ENCODE measurements at regions not wholly inside any gene's neighbourhood (a gene's known extent, or its start where the extent isn't known, plus 50 kb on each side); places are given as distances from the start of the nearest gene placed in this dataset.

- ATAC-seq, result no peak
- Histone ChIP-seq H3K4me1 (ENCODE audit: control insufficient read depth, insufficient read depth, low read length) (no peaks in the 10 kb centered on the region), H3K79me2 (ENCODE audit: control insufficient read depth, insufficient read depth, low read length) (no peaks in the 10 kb centered on the region), H3K9me3 (replicated peaks; ENCODE audit: control insufficient read depth, insufficient read depth, low read length) (no peaks in the 10 kb centered on the region), H3K27ac (ENCODE audit: control insufficient read depth, insufficient read depth) (no peak overlapping the region), H4K20me1 (ENCODE audit: control insufficient read depth, insufficient read depth) (no peaks in the 10 kb centered on the region), H3K9ac (ENCODE audit: control insufficient read depth, insufficient read depth, low read length) (no peak overlapping the region), H3K27me3 (replicated peaks in 1 of 2; ENCODE audit: control insufficient read depth in 2 of 2, insufficient read depth in 2 of 2, low read length in 1 of 2) (no peaks in the 10 kb centered on the region), H3K4me3 (no peak overlapping the region), H2AFZ (ENCODE audit: control insufficient read depth, low read depth, low read length) (no peak overlapping the region), H3K36me3 (ENCODE audit: control insufficient read depth in 2 of 2, insufficient read depth in 2 of 2, low read length in 1 of 2) (no peaks in the 10 kb centered on the region), H3K4me2 (ENCODE audit: control insufficient read depth, insufficient read depth) (no peak overlapping the region)
- no TSS peak for BruUV-seq (replicated peaks)
- ChIA-PET RAD21 (ENCODE audit: unreplicated experiment) (no interaction called here), SMC1A (ENCODE audit: uncharacterized antibody, unreplicated experiment) (interaction anchor here (1.0 to 1.4 kb wide), 4 partner anchors 14 to 396 kb away, joined by 3 to 6 read pairs (median 3); no protein-coding TSS in a partner anchor), POLR2A (no interaction called here), CTCF (interaction anchor here (0.5 to 1.6 kb wide), 7 partner anchors 20 to 1829 kb away, joined by 3 read pairs; no protein-coding TSS in a partner anchor)
- FAIRE-seq, result no peak
- intact Hi-C loops (cut with micrococcal nuclease; ENCODE audit: unreplicated experiment), result no loop called here
- in situ Hi-C loops (cut with MboI), result no loop called here
- WGBS (ENCODE audit: insufficient coverage, insufficient replicate concordance, low lambda C conversion rate, missing lambda C conversion rate), result 0% methylated on average over 1 of the region's 1 CpG
- DNase-seq (ENCODE audit: low read depth, low spot score), result no peak
- TF ChIP-seq SMC3 (IDR thresholded peaks at IDR 0.05; ENCODE audit: borderline replicate concordance, low read length) (peak; percentile 26; the same call in 1 of the 2 replicates), CBX3 (IDR thresholded peaks at IDR 0.05; ENCODE audit: borderline replicate concordance, low read depth) (no peak), RUNX3 (IDR thresholded peaks at IDR 0.05; ENCODE audit: low read length) (no peak), ATF7 (IDR thresholded peaks at IDR 0.05; ENCODE audit: low read depth) (no peak), EED (IDR thresholded peaks at IDR 0.05; ENCODE audit: low read depth) (no peak), REST (IDR thresholded peaks at IDR 0.05; ENCODE audit: low read depth, low read length) (no peak), NFYB (IDR thresholded peaks at IDR 0.05; ENCODE audit: insufficient read depth, low read depth, low read length) (no peak), RAD21 (IDR thresholded peaks at IDR 0.05; ENCODE audit: insufficient read depth, low read depth, low read length) (peak; percentile 27), NFXL1 (IDR thresholded peaks at IDR 0.05; ENCODE audit: borderline replicate concordance) (no peak), SP1 (IDR thresholded peaks at IDR 0.05; ENCODE audit: low read depth, low read length) (no peak), SMARCA5 (IDR thresholded peaks at IDR 0.05) (no peak), TCF12 (IDR thresholded peaks at IDR 0.05; ENCODE audit: low read depth, low read length) (no peak), SUZ12 (IDR thresholded peaks at IDR 0.05; ENCODE audit: unreplicated experiment) (no peak), TAF1 (IDR thresholded peaks at IDR 0.05; ENCODE audit: borderline replicate concordance, low read depth, low read length) (no peak), ZBTB33 (IDR thresholded peaks at IDR 0.05) (no peak), ZNF217 (IDR thresholded peaks at IDR 0.05) (no peak), POLR2A (IDR thresholded peaks at IDR 0.05; ENCODE audit: low read depth, low read length) (no peak)
- TF ChIP-seq, protein P1, sequence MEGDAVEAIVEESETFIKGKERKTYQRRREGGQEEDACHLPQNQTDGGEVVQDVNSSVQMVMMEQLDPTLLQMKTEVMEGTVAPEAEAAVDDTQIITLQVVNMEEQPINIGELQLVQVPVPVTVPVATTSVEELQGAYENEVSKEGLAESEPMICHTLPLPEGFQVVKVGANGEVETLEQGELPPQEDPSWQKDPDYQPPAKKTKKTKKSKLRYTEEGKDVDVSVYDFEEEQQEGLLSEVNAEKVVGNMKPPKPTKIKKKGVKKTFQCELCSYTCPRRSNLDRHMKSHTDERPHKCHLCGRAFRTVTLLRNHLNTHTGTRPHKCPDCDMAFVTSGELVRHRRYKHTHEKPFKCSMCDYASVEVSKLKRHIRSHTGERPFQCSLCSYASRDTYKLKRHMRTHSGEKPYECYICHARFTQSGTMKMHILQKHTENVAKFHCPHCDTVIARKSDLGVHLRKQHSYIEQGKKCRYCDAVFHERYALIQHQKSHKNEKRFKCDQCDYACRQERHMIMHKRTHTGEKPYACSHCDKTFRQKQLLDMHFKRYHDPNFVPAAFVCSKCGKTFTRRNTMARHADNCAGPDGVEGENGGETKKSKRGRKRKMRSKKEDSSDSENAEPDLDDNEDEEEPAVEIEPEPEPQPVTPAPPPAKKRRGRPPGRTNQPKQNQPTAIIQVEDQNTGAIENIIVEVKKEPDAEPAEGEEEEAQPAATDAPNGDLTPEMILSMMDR (IDR thresholded peaks at IDR 0.05 in 2 of 3, conservative IDR thresholded peaks at IDR 0.05 in 1 of 3; ENCODE audit: control insufficient read depth in 2 of 3, extremely low read depth in 1 of 3, insufficient read depth in 1 of 3, low read depth in 3 of 3, low read length in 3 of 3), result peak in 1 of 3 experiments; percentile 22; a peak in 1 of 6 replicates
These were observed 84.6 kb upstream of the NEK7 start for GRCh38 chr1:198072177-198072576.
